H9 (cell line): ENCODE measurements at regions not wholly inside any gene's neighbourhood (a gene's known extent, or its start where the extent isn't known, plus 50 kb on each side); places are given as distances from the start of the nearest gene placed in this dataset.

ENCODE experiments used
- DNase-seq: peaks from one replicate; pipeline ENCODE4 v3.0.0-alpha.2; 2017
- H2AFZ ChIP-seq: one replicate; pipeline ENCODE4 v1.6.1; 2013; ENCODE audit warnings: mild to moderate bottlenecking, low read length, control low read depth, moderate library complexity
- H2AK5ac ChIP-seq: 2 replicates; pipeline ENCODE4 v1.6.1; 2013; ENCODE audit warnings: low read length, control low read depth, mixed read lengths; ENCODE audit not compliant: insufficient read length
- H2BK120ac ChIP-seq: one replicate; pipeline ENCODE4 v1.6.1; 2013; ENCODE audit warnings: low read depth, mild to moderate bottlenecking, low read length, control low read depth, inconsistent platforms; ENCODE audit not compliant: poor library complexity, severe bottlenecking
- H2BK12ac ChIP-seq: 2 replicates; pipeline ENCODE4 v1.6.1; 2013; ENCODE audit warnings: low read length, control low read depth, mixed read lengths, low read depth; ENCODE audit not compliant: insufficient read length
- H2BK15ac ChIP-seq: 2 replicates; pipeline ENCODE4 v1.6.1; 2013; ENCODE audit warnings: low read depth, low read length, control low read depth
- H2BK20ac ChIP-seq: one replicate; pipeline ENCODE4 v1.6.1; 2013; ENCODE audit warnings: low read depth, mild to moderate bottlenecking, low read length, control low read depth, inconsistent platforms; ENCODE audit not compliant: poor library complexity, severe bottlenecking
- H2BK5ac ChIP-seq: 2 replicates; pipeline ENCODE4 v1.6.1; 2013; ENCODE audit warnings: low read length, control low read depth, mixed read lengths; ENCODE audit not compliant: insufficient read length
- H3K14ac ChIP-seq: 2 replicates; pipeline ENCODE4 v1.6.1; 2013; ENCODE audit warnings: low read length, control low read depth; ENCODE audit not compliant: insufficient read depth
- H3K18ac ChIP-seq: 2 replicates; pipeline ENCODE4 v1.6.1; 2013; ENCODE audit warnings: low read depth, mild to moderate bottlenecking, mixed read lengths, low read length, control low read depth; ENCODE audit not compliant: insufficient read length
- H3K23ac ChIP-seq: 2 replicates; pipeline ENCODE4 v1.6.1; 2013; ENCODE audit warnings: low read length, control low read depth, mixed read lengths, low read depth; ENCODE audit not compliant: insufficient read length
- H3K23me2 ChIP-seq: 2 replicates; pipeline ENCODE4 v1.6.1; 2013; ENCODE audit warnings: low read depth, mild to moderate bottlenecking, mixed read lengths, low read length, control low read depth; ENCODE audit not compliant: insufficient read length, poor library complexity, severe bottlenecking
- H3K27ac ChIP-seq: 2 replicates; pipeline ENCODE4 v1.5.1; 2013; ENCODE audit warnings: low read length, control low read depth, mixed read lengths, low read depth; ENCODE audit not compliant: insufficient read length
- H3K27me3 ChIP-seq: 2 replicates; pipeline ENCODE4 v1.6.1; 2013; ENCODE audit warnings: low read length, control low read depth, inconsistent platforms; ENCODE audit not compliant: insufficient read depth
- H3K4ac ChIP-seq: 2 replicates; pipeline ENCODE4 v1.6.1; 2013; ENCODE audit warnings: low read depth, mild to moderate bottlenecking, control low read depth, inconsistent platforms, low read length, moderate library complexity
- H3K4me1 ChIP-seq: 2 replicates; pipeline ENCODE4 v1.6.1; 2013; ENCODE audit warnings: low read length, control low read depth, inconsistent platforms; ENCODE audit not compliant: insufficient read depth
- H3K4me2 ChIP-seq: 2 replicates; pipeline ENCODE4 v1.6.1; 2013; ENCODE audit warnings: low read length, control low read depth, mixed read lengths; ENCODE audit not compliant: insufficient read length, insufficient read depth
- H3K56ac ChIP-seq: 2 replicates; pipeline ENCODE4 v1.6.1; 2013; ENCODE audit warnings: low read depth, mild to moderate bottlenecking, mixed read lengths, low read length, control low read depth; ENCODE audit not compliant: insufficient read length
- H3K79me1 ChIP-seq: 2 replicates; pipeline ENCODE4 v1.6.1; 2013; ENCODE audit warnings: low read depth, mild to moderate bottlenecking, moderate library complexity, low read length, control low read depth, inconsistent platforms; ENCODE audit not compliant: insufficient read depth, poor library complexity, severe bottlenecking
- H3K79me2 ChIP-seq: 2 replicates; pipeline ENCODE4 v1.6.1; 2013; ENCODE audit warnings: low read length, control low read depth, inconsistent platforms; ENCODE audit not compliant: insufficient read depth
- H3K9ac ChIP-seq: 2 replicates; pipeline ENCODE4 v1.6.1; 2013; ENCODE audit warnings: low read length, control low read depth, mixed read lengths; ENCODE audit not compliant: insufficient read length; ENCODE audit errors: extremely low read depth
- H3K9me3 ChIP-seq: one replicate; pipeline ENCODE4 v1.6.1; 2013; ENCODE audit warnings: low read depth, low read length, inconsistent platforms; ENCODE audit not compliant: control insufficient read depth
- H3T11ph ChIP-seq: one replicate; pipeline ENCODE4 v1.6.1; 2013; ENCODE audit warnings: mild to moderate bottlenecking, low read length, control low read depth, inconsistent platforms
- H4K20me1 ChIP-seq: one replicate; pipeline ENCODE4 v1.6.1; 2013; ENCODE audit not compliant: control insufficient read depth, insufficient read length, insufficient read depth
- H4K5ac ChIP-seq: 2 replicates; pipeline ENCODE4 v1.6.1; 2013; ENCODE audit warnings: low read depth, mild to moderate bottlenecking, mixed read lengths, low read length, control low read depth; ENCODE audit not compliant: insufficient read length
- H4K8ac ChIP-seq: replicated peaks from 2 replicates; pipeline ENCODE4 v1.6.1; 2013; ENCODE audit warnings: low read length, control low read depth, mixed read lengths, low read depth; ENCODE audit not compliant: insufficient read length
- H4K91ac ChIP-seq: 2 replicates; pipeline ENCODE4 v1.6.1; 2013; ENCODE audit warnings: low read depth, mild to moderate bottlenecking, moderate library complexity, mixed read lengths, low read length, control low read depth; ENCODE audit not compliant: insufficient read length
- H3K27ac Mint-ChIP-seq, 3 experiments: 2 replicates in 2 of 3; 3 replicates in 1 of 3; pipeline ENCODE4 v1.8.0; 2020 to 2021; ENCODE audit warnings: mixed read lengths in 3 of 3, mild to moderate bottlenecking in 1 of 3, moderate library complexity in 1 of 3
- H3K27me3 Mint-ChIP-seq: 2 replicates; pipeline ENCODE4 v1.8.0; 2021; ENCODE audit warnings: low read depth, mild to moderate bottlenecking, moderate library complexity, mixed read lengths
- H3K36me3 Mint-ChIP-seq, 3 experiments: 2 replicates in 2 of 3; 3 replicates in 1 of 3; pipeline ENCODE4 v1.8.0; 2020 to 2021; ENCODE audit warnings: low read depth in 3 of 3, mixed read lengths in 3 of 3; ENCODE audit not compliant: insufficient read depth in 1 of 3
- H3K4me1 Mint-ChIP-seq, 2 experiments: 2 replicates each; pipeline ENCODE4 v1.8.0; 2020; ENCODE audit warnings: mixed read lengths in 2 of 2
- H3K4me3 Mint-ChIP-seq, 2 experiments: 2 replicates in 1 of 2; 3 replicates in 1 of 2; pipeline ENCODE4 v1.8.0; 2020 to 2021; ENCODE audit warnings: mild to moderate bottlenecking in 2 of 2, mixed read lengths in 2 of 2, moderate library complexity in 1 of 2
- H3K9me3 Mint-ChIP-seq, 2 experiments: 2 replicates in 1 of 2; 3 replicates in 1 of 2; pipeline ENCODE4 v1.8.0; 2020; ENCODE audit warnings: mild to moderate bottlenecking in 2 of 2, mixed read lengths in 2 of 2, moderate library complexity in 1 of 2
- CTCF ChIP-seq: fragments of 200-600 bp; sonication (generic); conservative IDR thresholded peaks from 3 replicates; pipeline ENCODE4 v1.8.0; 2021; ENCODE audit warnings: antibody characterized with exemption, mild to moderate bottlenecking
- WGBS: extraction: QIAGEN DNeasy Blood & Tissue Kit; methylation state at CpG from one replicate; pipeline ENCODE4 v1.1.7; 2013; ENCODE audit warnings: missing lambda C conversion rate, low lambda C conversion rate, mixed read lengths; ENCODE audit not compliant: insufficient read length; ENCODE audit errors: extremely low coverage; 5-methylcytosine and 5-hydroxymethylcytosine counted together

DNA sequence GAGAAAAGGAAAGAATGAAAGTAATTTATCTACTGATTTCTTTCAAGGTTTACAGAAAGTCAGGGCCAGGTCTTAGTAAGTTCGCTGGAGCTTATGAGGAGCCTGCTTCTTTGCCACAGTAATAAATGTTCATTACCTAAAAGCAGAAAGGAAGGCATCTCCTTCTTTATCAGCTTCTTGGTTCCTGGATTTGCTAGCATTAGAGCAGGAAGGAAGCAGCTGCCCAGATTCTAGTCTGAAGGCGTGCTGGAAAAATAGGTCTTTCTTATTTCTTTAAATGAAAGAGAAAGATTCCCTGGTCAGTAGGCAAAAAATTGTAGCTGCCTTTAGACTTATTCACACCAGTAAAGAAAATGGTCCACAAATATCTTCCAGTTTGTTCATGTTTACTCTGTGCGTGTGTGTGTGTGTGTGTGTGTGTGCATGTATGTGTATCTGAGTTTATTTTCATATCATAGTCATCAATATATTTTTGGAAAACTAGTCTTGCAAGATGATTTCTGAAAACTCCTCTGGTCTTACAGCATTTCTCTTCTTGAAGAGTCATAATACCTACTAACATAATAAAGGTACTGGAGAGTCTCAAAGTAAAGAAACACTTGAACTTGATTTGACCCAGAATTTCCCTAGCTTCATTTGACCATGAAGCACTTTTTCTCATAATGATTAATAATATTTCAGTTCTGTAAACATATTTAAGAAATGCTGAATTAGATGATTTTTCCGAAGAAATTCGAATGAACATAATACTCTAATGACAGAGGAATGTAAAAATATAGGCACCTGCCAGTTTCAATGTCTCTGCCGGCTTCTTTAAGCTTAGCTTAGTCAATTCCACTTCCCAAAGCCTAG, 255.3 kb upstream of the ZPLD1 start:
- H2AFZ ChIP-seq = no peak overlapping the region
- H3K56ac ChIP-seq = no peak overlapping the region
- no peak overlapping the region for H2BK5ac ChIP-seq
- no peak for DNase-seq
- no peaks in the 10 kb centered on the region for H3K36me3 Mint-ChIP-seq
- H3K9ac ChIP-seq = no peak overlapping the region
- H2BK15ac ChIP-seq = no peak overlapping the region
- no peaks in the 10 kb centered on the region for H3K23me2 ChIP-seq
- H4K91ac ChIP-seq = no peak overlapping the region
- H2BK20ac ChIP-seq = no peak overlapping the region
- no peak overlapping the region for H3K14ac ChIP-seq
- no peak overlapping the region for H4K5ac ChIP-seq
- no peak for TF ChIP-seq CTCF
- no peak overlapping the region for H3T11ph ChIP-seq
- no peak overlapping the region for H3K4me2 ChIP-seq
- H3K4me1 Mint-ChIP-seq = peaks cover 14 to 22% of the 10 kb centered on the region in 2 experiments
- H3K18ac ChIP-seq = no peak overlapping the region
- no CpG with 5 or more reads among the region's 6 CpGs for WGBS
- H3K4me3 Mint-ChIP-seq = no peak overlapping the region
- no peaks in the 10 kb centered on the region for H3K79me1 ChIP-seq
- H3K9me3 Mint-ChIP-seq = no peaks in the 10 kb centered on the region
- H3K4me1 ChIP-seq = peaks cover 3% of the 10 kb centered on the region
- no peak overlapping the region for H3K23ac ChIP-seq
- no peaks in the 10 kb centered on the region for H3K27me3 ChIP-seq
- no peak overlapping the region for H4K8ac ChIP-seq
- no peaks in the 10 kb centered on the region for H3K9me3 ChIP-seq
- H2AK5ac ChIP-seq = no peak overlapping the region
- H3K27ac ChIP-seq = no peak overlapping the region
- no peak overlapping the region for H2BK12ac ChIP-seq
- H3K27me3 Mint-ChIP-seq = no peaks in the 10 kb centered on the region
- no peak overlapping the region for H3K4ac ChIP-seq
- no peaks in the 10 kb centered on the region for H3K79me2 ChIP-seq
- no peak overlapping the region for H3K27ac Mint-ChIP-seq
- no peak overlapping the region for H2BK120ac ChIP-seq
- H4K20me1 ChIP-seq = no peaks in the 10 kb centered on the region
